ENCODE measurements at regions not wholly inside any gene's neighbourhood (a gene's known extent, or its start where the extent isn't known, plus 50 kb on each side); places are given as distances from the start of the nearest gene placed in this dataset.

DNA sequence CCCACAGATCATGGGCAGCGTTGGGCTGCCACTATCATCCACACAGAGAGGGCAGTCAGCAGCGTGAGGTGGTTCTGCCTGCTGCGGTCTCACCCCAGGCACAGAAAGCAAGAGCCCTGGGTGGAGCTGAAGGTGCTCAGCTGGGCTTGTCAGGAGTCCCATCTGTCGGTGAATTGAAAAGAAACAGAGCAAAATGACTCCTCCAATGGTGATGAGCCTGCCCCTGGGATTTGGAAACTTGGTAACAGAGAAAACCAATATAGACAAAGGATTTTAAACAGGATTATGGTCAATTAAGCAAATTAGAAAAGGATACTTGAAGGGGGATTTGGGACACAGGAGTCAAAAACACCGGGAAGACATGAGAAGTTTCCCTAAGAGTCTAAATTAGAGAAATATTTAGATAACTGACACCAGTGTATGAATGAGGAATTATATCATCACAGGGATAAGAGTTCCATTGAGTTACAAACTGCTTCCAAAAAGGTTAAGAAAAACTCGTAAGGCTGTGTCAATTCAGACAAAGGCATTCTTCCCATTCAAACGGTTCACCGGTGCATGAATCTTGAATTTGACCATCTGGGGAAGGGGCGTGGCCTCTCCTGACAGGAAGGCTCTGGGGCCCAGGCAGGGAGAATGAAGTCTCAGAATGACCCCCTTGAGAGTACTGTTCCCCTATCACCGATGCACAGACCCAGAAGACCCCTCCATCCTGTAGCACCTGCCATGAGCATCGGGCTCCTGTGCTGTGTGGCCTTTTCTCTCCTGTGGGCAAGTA, 70.0 kb upstream of the PRSS58 start:
- H3K4me3 ChIP-seq (ENCODE audit: low read length) = no peak overlapping the region
- TF ChIP-seq, protein P1, sequence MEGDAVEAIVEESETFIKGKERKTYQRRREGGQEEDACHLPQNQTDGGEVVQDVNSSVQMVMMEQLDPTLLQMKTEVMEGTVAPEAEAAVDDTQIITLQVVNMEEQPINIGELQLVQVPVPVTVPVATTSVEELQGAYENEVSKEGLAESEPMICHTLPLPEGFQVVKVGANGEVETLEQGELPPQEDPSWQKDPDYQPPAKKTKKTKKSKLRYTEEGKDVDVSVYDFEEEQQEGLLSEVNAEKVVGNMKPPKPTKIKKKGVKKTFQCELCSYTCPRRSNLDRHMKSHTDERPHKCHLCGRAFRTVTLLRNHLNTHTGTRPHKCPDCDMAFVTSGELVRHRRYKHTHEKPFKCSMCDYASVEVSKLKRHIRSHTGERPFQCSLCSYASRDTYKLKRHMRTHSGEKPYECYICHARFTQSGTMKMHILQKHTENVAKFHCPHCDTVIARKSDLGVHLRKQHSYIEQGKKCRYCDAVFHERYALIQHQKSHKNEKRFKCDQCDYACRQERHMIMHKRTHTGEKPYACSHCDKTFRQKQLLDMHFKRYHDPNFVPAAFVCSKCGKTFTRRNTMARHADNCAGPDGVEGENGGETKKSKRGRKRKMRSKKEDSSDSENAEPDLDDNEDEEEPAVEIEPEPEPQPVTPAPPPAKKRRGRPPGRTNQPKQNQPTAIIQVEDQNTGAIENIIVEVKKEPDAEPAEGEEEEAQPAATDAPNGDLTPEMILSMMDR (conservative IDR thresholded peaks at IDR 0.05; ENCODE audit: low read depth, low read length) = no peak

DNA sequence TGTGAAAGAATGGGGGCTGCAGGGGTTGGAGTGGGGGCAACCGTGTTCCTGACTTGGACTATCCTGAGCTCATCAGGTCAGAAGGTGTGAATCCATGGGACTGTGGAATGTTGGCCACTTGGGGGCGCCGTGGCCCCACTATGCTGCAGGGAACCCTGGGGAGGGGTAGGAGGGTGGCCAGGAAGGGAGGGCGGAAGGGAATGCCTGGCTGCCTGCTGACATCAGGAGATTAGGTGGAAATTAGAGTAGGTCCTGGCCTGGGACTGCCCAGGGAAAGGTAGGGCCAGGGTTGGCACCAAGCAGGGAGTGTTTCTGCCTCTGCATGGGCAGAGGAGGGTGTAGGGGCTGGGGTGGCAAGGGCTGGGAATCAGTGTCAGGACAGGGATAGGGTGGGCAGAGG, 65.8 kb upstream of the PRSS58 start:
- H3K4me3 ChIP-seq (ENCODE audit: low read length) = no peak overlapping the region
- TF ChIP-seq, protein P1 (conservative IDR thresholded peaks at IDR 0.05; ENCODE audit: low read depth, low read length) = peak; percentile 76
- no peak for DNase-seq (ENCODE audit: low read depth)

More for the DNA sequence above, 70.0 kb upstream of the PRSS58 start:
- DNase-seq (ENCODE audit: low read depth) = no peak

DNA sequence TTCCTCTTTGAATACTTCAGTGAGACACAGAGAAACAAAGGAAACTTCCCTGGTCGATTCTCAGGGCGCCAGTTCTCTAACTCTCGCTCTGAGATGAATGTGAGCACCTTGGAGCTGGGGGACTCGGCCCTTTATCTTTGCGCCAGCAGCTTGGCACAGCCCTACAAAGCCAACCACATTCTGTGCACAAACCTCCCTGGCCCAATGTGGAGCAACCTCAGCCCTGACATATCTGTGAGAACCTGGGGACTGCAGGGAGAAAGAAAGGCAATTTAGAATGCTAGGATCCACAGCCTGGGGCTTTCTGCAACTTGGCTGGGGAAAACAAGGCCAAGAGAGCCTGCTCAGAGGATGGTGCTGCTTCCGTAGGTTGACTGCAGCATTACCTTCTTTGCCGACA, 63.5 kb upstream of the PRSS58 start:
- no peak overlapping the region for H3K4me3 ChIP-seq (ENCODE audit: low read length)
- TF ChIP-seq, protein P1 (conservative IDR thresholded peaks at IDR 0.05; ENCODE audit: low read depth, low read length) = no peak
- no peak for DNase-seq (ENCODE audit: low read depth)

DNA sequence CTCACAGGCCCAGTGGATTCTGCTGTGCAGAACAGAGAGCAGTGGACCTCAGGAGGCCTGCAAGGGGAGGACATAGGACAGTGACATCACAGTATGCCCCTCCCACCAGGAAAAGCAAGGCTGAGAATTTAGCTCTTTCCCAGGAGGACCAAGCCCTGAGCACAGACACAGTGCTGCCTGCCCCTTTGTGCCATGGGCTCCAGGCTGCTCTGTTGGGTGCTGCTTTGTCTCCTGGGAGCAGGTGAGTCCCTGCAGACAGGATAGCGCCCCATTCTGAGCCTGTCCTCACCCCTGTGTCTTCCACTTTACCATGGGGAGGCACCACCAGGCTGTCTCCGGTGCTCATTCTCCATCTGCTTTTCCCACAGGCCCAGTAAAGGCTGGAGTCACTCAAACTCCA, 63.0 kb upstream of the PRSS58 start:
- TF ChIP-seq, protein P1 (conservative IDR thresholded peaks at IDR 0.05; ENCODE audit: low read depth, low read length) = no peak
- H3K4me3 ChIP-seq (ENCODE audit: low read length) = no peak overlapping the region

DNA sequence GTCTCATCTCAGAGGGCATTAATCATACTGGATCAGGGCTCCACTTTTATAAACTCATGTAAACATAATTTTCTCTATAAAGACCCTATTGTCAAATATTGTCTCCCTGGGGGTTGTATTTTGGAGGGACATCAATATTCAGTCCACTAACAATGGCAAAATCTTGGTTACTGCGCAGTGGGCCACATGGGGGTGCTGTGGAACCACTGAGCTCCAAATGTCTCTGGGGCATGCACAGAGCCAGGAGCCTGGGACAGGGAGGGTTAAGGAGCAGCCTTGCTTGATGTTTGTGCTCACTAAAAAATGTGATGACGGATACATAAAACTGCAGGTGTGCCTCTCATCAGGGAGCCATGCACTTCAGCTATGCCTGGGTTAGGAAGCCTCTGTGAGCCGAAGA, 62.1 kb upstream of the PRSS58 start:
- no peak for DNase-seq (ENCODE audit: low read depth)
- TF ChIP-seq, protein P1 (conservative IDR thresholded peaks at IDR 0.05; ENCODE audit: low read depth, low read length) = peak; percentile 55
- no peak overlapping the region for H3K4me3 ChIP-seq (ENCODE audit: low read length)

More for the DNA sequence above, 63.0 kb upstream of the PRSS58 start:
- no peak for DNase-seq (ENCODE audit: low read depth)

DNA sequence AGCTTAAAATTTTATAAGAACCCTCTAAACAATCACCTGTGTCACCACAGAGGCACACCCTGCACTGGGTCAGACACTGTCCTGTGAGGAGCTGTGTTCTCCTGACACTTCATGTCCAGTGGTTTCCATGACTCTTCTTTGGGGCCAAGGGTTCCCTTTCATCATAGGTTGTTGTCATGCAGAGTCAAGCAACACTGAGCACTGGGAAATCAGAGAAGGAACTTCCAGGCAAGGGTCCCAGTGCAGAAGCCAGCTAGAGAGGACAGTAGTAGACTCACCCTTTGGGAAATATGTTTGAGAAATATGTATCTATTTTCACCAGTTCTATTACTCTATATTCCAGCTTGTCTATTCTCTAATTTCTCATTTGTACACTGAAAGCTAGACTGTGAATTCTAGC, 56.4 kb upstream of the PRSS58 start:
- no peak for DNase-seq (ENCODE audit: low read depth)
- TF ChIP-seq, protein P1 (conservative IDR thresholded peaks at IDR 0.05; ENCODE audit: low read depth, low read length) = no peak
- H3K4me3 ChIP-seq (ENCODE audit: low read length) = no peak overlapping the region

DNA sequence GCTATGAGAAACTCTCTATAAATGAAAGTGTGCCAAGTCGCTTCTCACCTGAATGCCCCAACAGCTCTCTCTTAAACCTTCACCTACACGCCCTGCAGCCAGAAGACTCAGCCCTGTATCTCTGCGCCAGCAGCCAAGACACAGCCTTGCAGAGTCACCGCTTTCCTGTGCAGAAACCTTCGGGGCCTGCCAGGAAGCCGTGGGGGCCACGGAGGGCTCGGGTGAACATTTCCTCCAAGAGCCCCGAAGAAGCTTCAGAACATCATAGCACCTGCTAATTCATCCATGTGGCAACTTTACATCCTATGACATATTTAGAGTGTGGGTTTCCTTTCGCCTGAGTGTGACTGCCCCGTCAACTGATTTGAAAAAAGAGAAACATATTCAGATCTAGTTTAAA, 55.7 kb upstream of the PRSS58 start:
- H3K4me3 ChIP-seq (ENCODE audit: low read length) = no peak overlapping the region
- TF ChIP-seq, protein P1 (conservative IDR thresholded peaks at IDR 0.05; ENCODE audit: low read depth, low read length) = no peak
- no peak for DNase-seq (ENCODE audit: low read depth)
